IMR-90 (cell line): ENCODE measurements at regions not wholly inside any gene's neighbourhood (a gene's known extent, or its start where the extent isn't known, plus 50 kb on each side); places are given as distances from the start of the nearest gene placed in this dataset.

Experiments
- BHLHE40 ChIP-seq: fragments of 150-350 bp; IDR thresholded peaks from 2 replicates; pipeline ENCODE4 v1.6.1; 2016; ENCODE audit warnings: mild to moderate bottlenecking, low read depth, low read length
- CTCF ChIP-seq: conservative IDR thresholded peaks from 2 replicates; pipeline ENCODE4 v1.5.1; 2012; ENCODE audit warnings: mild to moderate bottlenecking, low read depth, low read length, improper control_type of control experiment
- MAFK ChIP-seq: IDR thresholded peaks from 2 replicates; pipeline ENCODE4 v1.6.1; 2012; ENCODE audit warnings: low read depth, low read length, improper control_type of control experiment
- NFE2L2 ChIP-seq: fragments of 150-350 bp; IDR thresholded peaks from 2 replicates; pipeline ENCODE4 v1.6.1; 2016; ENCODE audit warnings: low read depth, mild to moderate bottlenecking, low read length
- POLR2A ChIP-seq: IDR thresholded peaks from 2 replicates; pipeline ENCODE4 v1.6.1; 2012; ENCODE audit warnings: mild to moderate bottlenecking, low read depth, low read length
- RAD21 ChIP-seq: IDR thresholded peaks from 2 replicates; pipeline ENCODE4 v1.6.1; 2012; ENCODE audit warnings: low read length, improper control_type of control experiment
- RCOR1 ChIP-seq: IDR thresholded peaks from 2 replicates; pipeline ENCODE4 v1.6.1; 2012; ENCODE audit warnings: mild to moderate bottlenecking, low read length, improper control_type of control experiment; ENCODE audit not compliant: insufficient replicate concordance
- RFX5 ChIP-seq: IDR thresholded peaks from 2 replicates; pipeline ENCODE4 v1.8.0; 2012; ENCODE audit warnings: low read depth, mild to moderate bottlenecking, low read length, moderate library complexity
- SMC3 ChIP-seq: fragments of 150-350 bp; IDR thresholded peaks from 2 replicates; pipeline ENCODE4 v1.6.1; 2016; ENCODE audit warnings: low read depth, mild to moderate bottlenecking, antibody characterized with exemption, low read length, moderate library complexity
- USF2 ChIP-seq: fragments of 150-350 bp; IDR thresholded peaks from 2 replicates; pipeline ENCODE4 v1.6.1; 2017; ENCODE audit warnings: mild to moderate bottlenecking, antibody characterized with exemption, low read length, low read depth
- TF ChIP-seq, protein P1 (sequence below): fragments of 150-350 bp; IDR thresholded peaks from 2 replicates; pipeline ENCODE4 v1.6.1; 2016; ENCODE audit warnings: low read depth, mild to moderate bottlenecking, low read length, moderate library complexity, borderline replicate concordance

GRCh38 chr2:49248506-49248905 lies 94.2 kb upstream of the FSHR start:
- TF ChIP-seq CTCF, result no peak
- TF ChIP-seq RFX5, result no peak
- TF ChIP-seq BHLHE40, result peak; percentile 46; the same call in 1 of the 2 replicates
- TF ChIP-seq MAFK, result no peak
- no peak for TF ChIP-seq RAD21
- TF ChIP-seq POLR2A, result no peak
- peak; percentile 80 for TF ChIP-seq NFE2L2
- TF ChIP-seq, protein P1, sequence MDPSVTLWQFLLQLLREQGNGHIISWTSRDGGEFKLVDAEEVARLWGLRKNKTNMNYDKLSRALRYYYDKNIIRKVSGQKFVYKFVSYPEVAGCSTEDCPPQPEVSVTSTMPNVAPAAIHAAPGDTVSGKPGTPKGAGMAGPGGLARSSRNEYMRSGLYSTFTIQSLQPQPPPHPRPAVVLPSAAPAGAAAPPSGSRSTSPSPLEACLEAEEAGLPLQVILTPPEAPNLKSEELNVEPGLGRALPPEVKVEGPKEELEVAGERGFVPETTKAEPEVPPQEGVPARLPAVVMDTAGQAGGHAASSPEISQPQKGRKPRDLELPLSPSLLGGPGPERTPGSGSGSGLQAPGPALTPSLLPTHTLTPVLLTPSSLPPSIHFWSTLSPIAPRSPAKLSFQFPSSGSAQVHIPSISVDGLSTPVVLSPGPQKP, result no peak
- no peak for TF ChIP-seq RCOR1
- no peak for TF ChIP-seq SMC3
- no peak for TF ChIP-seq USF2
